K562 (cell line): ENCODE measurements at regions not wholly inside any gene's neighbourhood (a gene's known extent, or its start where the extent isn't known, plus 50 kb on each side); places are given as distances from the start of the nearest gene placed in this dataset.

Experiments
- CBX3 ChIP-seq, 2 experiments: IDR thresholded peaks; 1 replicate in 1 of 2; 2 replicates in 1 of 2; pipeline ENCODE4 v1.6.1; 2012; ENCODE audit warnings: inconsistent platforms in 2 of 2, low read length in 2 of 2, borderline replicate concordance in 1 of 2, control low read depth in 1 of 2
- CHD1 ChIP-seq: fragments of 200-600 bp; sonication (generic); IDR thresholded peaks from one replicate; pipeline ENCODE4 v1.6.1; 2012; ENCODE audit warnings: mild to moderate bottlenecking, moderate library complexity, low read length, inconsistent platforms
- CREB3L1 ChIP-seq: fragments of 450-650 bp; IDR thresholded peaks from 2 replicates; pipeline ENCODE4 v1.6.1; 2014; ENCODE audit warnings: low read depth, mild to moderate bottlenecking, moderate library complexity, borderline replicate concordance
- EHMT2 ChIP-seq: fragments of 450-650 bp; IDR thresholded peaks from 2 replicates; pipeline ENCODE4 v1.6.1; 2018; ENCODE audit warnings: antibody characterized with exemption
- GATAD2A ChIP-seq: fragments of 450-650 bp; IDR thresholded peaks from 2 replicates; pipeline ENCODE4 v1.6.1; 2017
- NCOA1 ChIP-seq: fragments of 450-650 bp; IDR thresholded peaks from 2 replicates; pipeline ENCODE4 v1.6.1; 2016; ENCODE audit warnings: low read depth
- NRF1 ChIP-seq, 2 experiments: fragments of 450-650 bp; IDR thresholded peaks in 1 of 2; conservative IDR thresholded peaks in 1 of 2; 2 replicates each; pipeline ENCODE4 v1.6.1; 2014; ENCODE audit warnings: mild to moderate bottlenecking in 2 of 2
- OTX1 ChIP-seq: fragments of 450-650 bp; formaldehyde crosslinking; IDR thresholded peaks from 2 replicates; pipeline ENCODE4 v1.4.0; 2022; ENCODE audit warnings: mild to moderate bottlenecking
- RBM15 ChIP-seq: fragments of 200-400 bp; formaldehyde crosslinking; IDR thresholded peaks from 2 replicates; pipeline ENCODE4 v1.6.1; 2018; ENCODE audit warnings: mild to moderate bottlenecking, low read length, moderate library complexity; ENCODE audit not compliant: insufficient read depth
- SIX5 ChIP-seq, 2 experiments: IDR thresholded peaks; 2 replicates each; pipeline ENCODE4 v1.6.1; 2011; ENCODE audit warnings: low read length in 2 of 2, borderline replicate concordance in 1 of 2, low read depth in 1 of 2, mild to moderate bottlenecking in 1 of 2, moderate library complexity in 1 of 2; ENCODE audit not compliant: insufficient read depth in 1 of 2
- SMAD4 ChIP-seq: fragments of 250-450 bp; sonication (Bioruptor Pico); conservative IDR thresholded peaks from 2 replicates; pipeline ENCODE4 v1.8.0; 2021; ENCODE audit warnings: inconsistent platforms, mild to moderate bottlenecking, moderate library complexity
- SMARCA4 ChIP-seq: fragments of 450-650 bp; IDR thresholded peaks from 2 replicates; pipeline ENCODE4 v1.6.1; 2016
- SOX6 ChIP-seq: fragments of 450-650 bp; IDR thresholded peaks from 2 replicates; pipeline ENCODE4 v1.6.1; 2014; ENCODE audit warnings: mild to moderate bottlenecking
- ZFP36 ChIP-seq: fragments of 150-350 bp; IDR thresholded peaks from 2 replicates; pipeline ENCODE4 v1.6.1; 2018; ENCODE audit warnings: low read length, low read depth; ENCODE audit not compliant: partially characterized antibody
- ZNF232 ChIP-seq: sonication (generic); formaldehyde crosslinking; IDR thresholded peaks from 2 replicates; pipeline ENCODE4 v1.8.0; 2022; ENCODE audit warnings: mild to moderate bottlenecking, missing genetic modification reagents
- ZNF263 ChIP-seq: sonication (generic); formaldehyde crosslinking; IDR thresholded peaks from 2 replicates; pipeline ENCODE4 v1.8.0; 2022; ENCODE audit warnings: mild to moderate bottlenecking, missing genetic modification reagents, borderline replicate concordance
- ZNF311 ChIP-seq: fragments of 250-450 bp; sonication (Bioruptor Pico); IDR thresholded peaks from 2 replicates; pipeline ENCODE4 v1.4.0; 2020; ENCODE audit warnings: mild to moderate bottlenecking, moderate library complexity
- ZNF668 ChIP-seq: fragments of 250-450 bp; sonication (Bioruptor Pico); IDR thresholded peaks from 2 replicates; pipeline ENCODE4 v1.8.0; 2022; ENCODE audit warnings: mild to moderate bottlenecking, inconsistent platforms
- TF ChIP-seq, protein P1 (sequence below), 2 experiments: fragments of 450-650 bp; formaldehyde crosslinking in 1 of 2; IDR thresholded peaks; 2 replicates each; pipeline versions ENCODE4 v1.4.0 to v1.6.1; 2014 to 2020; ENCODE audit warnings: mild to moderate bottlenecking in 2 of 2, borderline replicate concordance in 1 of 2, low read depth in 1 of 2

DNA sequence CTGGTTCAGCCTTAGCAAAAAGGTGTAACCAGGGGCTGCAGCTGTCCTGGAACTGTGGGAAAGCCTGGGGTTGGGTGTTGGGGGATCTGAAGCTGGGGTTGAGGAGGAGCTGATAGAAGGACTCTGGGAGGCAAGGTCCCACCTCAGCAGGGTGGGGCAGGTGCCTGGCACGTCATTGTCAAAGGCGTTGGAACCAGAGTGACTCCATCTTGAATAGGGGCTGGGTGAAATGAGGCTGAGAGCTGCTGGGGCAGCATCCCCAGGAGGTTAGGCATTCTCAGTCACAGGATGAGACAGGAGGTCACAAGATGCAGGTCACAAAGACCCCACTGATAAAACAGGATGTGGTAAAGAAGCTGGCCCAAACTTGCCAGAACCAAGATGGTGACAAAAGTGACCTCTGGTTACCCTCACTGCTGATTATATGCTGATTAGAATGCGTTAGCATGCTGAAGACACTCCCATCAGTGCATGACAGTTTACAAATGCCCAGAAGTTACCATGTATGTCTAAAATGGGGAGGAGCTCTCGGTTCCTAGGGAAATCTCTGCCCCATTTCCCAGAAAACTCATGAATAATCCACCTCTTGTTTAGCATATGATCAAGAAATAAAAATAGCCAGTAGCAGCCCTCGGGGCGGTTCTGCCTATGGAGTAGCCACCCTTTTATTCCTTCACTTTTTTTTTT lies 85.4 kb downstream of the IER5 start (continued):
- TF ChIP-seq, protein P1, sequence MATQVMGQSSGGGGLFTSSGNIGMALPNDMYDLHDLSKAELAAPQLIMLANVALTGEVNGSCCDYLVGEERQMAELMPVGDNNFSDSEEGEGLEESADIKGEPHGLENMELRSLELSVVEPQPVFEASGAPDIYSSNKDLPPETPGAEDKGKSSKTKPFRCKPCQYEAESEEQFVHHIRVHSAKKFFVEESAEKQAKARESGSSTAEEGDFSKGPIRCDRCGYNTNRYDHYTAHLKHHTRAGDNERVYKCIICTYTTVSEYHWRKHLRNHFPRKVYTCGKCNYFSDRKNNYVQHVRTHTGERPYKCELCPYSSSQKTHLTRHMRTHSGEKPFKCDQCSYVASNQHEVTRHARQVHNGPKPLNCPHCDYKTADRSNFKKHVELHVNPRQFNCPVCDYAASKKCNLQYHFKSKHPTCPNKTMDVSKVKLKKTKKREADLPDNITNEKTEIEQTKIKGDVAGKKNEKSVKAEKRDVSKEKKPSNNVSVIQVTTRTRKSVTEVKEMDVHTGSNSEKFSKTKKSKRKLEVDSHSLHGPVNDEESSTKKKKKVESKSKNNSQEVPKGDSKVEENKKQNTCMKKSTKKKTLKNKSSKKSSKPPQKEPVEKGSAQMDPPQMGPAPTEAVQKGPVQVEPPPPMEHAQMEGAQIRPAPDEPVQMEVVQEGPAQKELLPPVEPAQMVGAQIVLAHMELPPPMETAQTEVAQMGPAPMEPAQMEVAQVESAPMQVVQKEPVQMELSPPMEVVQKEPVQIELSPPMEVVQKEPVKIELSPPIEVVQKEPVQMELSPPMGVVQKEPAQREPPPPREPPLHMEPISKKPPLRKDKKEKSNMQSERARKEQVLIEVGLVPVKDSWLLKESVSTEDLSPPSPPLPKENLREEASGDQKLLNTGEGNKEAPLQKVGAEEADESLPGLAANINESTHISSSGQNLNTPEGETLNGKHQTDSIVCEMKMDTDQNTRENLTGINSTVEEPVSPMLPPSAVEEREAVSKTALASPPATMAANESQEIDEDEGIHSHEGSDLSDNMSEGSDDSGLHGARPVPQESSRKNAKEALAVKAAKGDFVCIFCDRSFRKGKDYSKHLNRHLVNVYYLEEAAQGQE (IDR thresholded peaks at IDR 0.05; ENCODE audit: borderline replicate concordance) = peak; percentile 83
- TF ChIP-seq, protein P1 (CRISPR knock-in tag; IDR thresholded peaks at IDR 0.05; ENCODE audit: low read depth) = peak; percentile 92
- TF ChIP-seq ZNF668 (peak; percentile 84), NCOA1 (no peak), EHMT2 (no peak), SMAD4 (peak; percentile 98), RBM15 (no peak), SOX6 (no peak), OTX1 (peak; percentile 99), CREB3L1 (no peak), SMARCA4 (no peak), ZNF311 (CRISPR knock-in tag) (peak; percentile 99), SIX5 (IDR thresholded peaks at IDR 0.05; ENCODE audit: borderline replicate concordance in 1 of 2, insufficient read depth in 1 of 2, low read depth in 1 of 2, low read length in 2 of 2) (no peak), ZNF263 (CRISPR knock-in tag) (0 out of 2 replicates have a peak, but pooled peaks have one; percentile 21), ZNF232 (CRISPR knock-in tag) (no peak), CBX3 (IDR thresholded peaks at IDR 0.05; ENCODE audit: borderline replicate concordance in 1 of 2, low read length in 2 of 2) (no peak), NRF1 (conservative IDR thresholded peaks at IDR 0.05 in 1 of 2, IDR thresholded peaks at IDR 0.05 in 1 of 2) (peak in 1 of 2 experiments; percentile 19; a peak in 2 of 4 replicates), ZFP36 (no peak), GATAD2A (no peak), CHD1 (no peak)
